ENCODE measurements at regions not wholly inside any gene's neighbourhood (a gene's known extent, or its start where the extent isn't known, plus 50 kb on each side); places are given as distances from the start of the nearest gene placed in this dataset.

- TF ChIP-seq EZH2 (IDR thresholded peaks at IDR 0.05; ENCODE audit: borderline replicate concordance, low read depth, low read length, severe bottlenecking) (no peak), CTCF (IDR thresholded peaks at IDR 0.05; ENCODE audit: extremely low read depth in 1 of 2, insufficient read depth in 1 of 2, low read depth in 1 of 2, low read length in 2 of 2) (no peak)
These were observed 719.9 kb upstream of the TMPRSS15 start for GRCh38 chr21:19123525-19123924.

Measured in endothelial cell of umbilical vein (primary cell).